Neural crest cell (in vitro differentiated cells): ENCODE measurements at regions not wholly inside any gene's neighbourhood (a gene's known extent, or its start where the extent isn't known, plus 50 kb on each side); places are given as distances from the start of the nearest gene placed in this dataset.

Experiments
- DNase-seq: peaks from one replicate; pipeline ENCODE4 v3.0.0; 2021; ENCODE audit warnings: low read depth, mixed read lengths, low spot score
- H3K27ac Mint-ChIP-seq: one replicate; pipeline ENCODE4 v1.8.0; 2021; ENCODE audit warnings: mild to moderate bottlenecking, mixed read lengths; ENCODE audit not compliant: unreplicated experiment
- H3K27me3 Mint-ChIP-seq: 2 replicates; pipeline ENCODE4 v1.8.0; 2021; ENCODE audit warnings: low read depth, mild to moderate bottlenecking, mixed read lengths
- H3K36me3 Mint-ChIP-seq: 2 replicates; pipeline ENCODE4 v1.8.0; 2021; ENCODE audit warnings: low read depth, mild to moderate bottlenecking, mixed read lengths
- H3K4me1 Mint-ChIP-seq: 2 replicates; pipeline ENCODE4 v1.8.0; 2021; ENCODE audit warnings: mixed read lengths
- H3K4me3 Mint-ChIP-seq: one replicate; pipeline ENCODE4 v1.8.0; 2021; ENCODE audit warnings: mild to moderate bottlenecking, mixed read lengths
- H3K9me3 Mint-ChIP-seq: 2 replicates; pipeline ENCODE4 v1.8.0; 2021; ENCODE audit warnings: mixed read lengths
- CTCF ChIP-seq: fragments of 200-600 bp; sonication (generic); conservative IDR thresholded peaks from 2 replicates; pipeline ENCODE4 v1.5.0; 2021; ENCODE audit warnings: antibody characterized with exemption, mild to moderate bottlenecking

- no peak overlapping the region for H3K4me3 Mint-ChIP-seq
- H3K36me3 Mint-ChIP-seq: no peaks in the 10 kb centered on the region
- H3K4me1 Mint-ChIP-seq: peaks cover 7% of the 10 kb centered on the region
- H3K27ac Mint-ChIP-seq: no peak overlapping the region
- no peak for DNase-seq
- peaks cover 10% of the 10 kb centered on the region for H3K27me3 Mint-ChIP-seq
- peaks cover 11% of the 10 kb centered on the region for H3K9me3 Mint-ChIP-seq
- TF ChIP-seq CTCF: no peak
Measured at GRCh38 chr4:53688186-53688790, 97.0 kb upstream of the LNX1 start.

GRCh38 chr4:53686521-53686920 is 95.2 kb upstream of the LNX1 start:
- Mint-ChIP-seq H3K9me3 (peaks cover 8% of the 10 kb centered on the region), H3K4me3 (no peak overlapping the region), H3K27ac (no peak overlapping the region), H3K27me3 (peaks cover 10% of the 10 kb centered on the region), H3K36me3 (no peaks in the 10 kb centered on the region), H3K4me1 (peaks cover 7% of the 10 kb centered on the region)
- TF ChIP-seq CTCF: no peak
- no peak for DNase-seq

GRCh38 chr4:53684136-53685130 is 93.1 kb upstream of the LNX1 start:
- Mint-ChIP-seq H3K9me3 (no peaks in the 10 kb centered on the region), H3K36me3 (no peaks in the 10 kb centered on the region), H3K4me1 (peaks cover 7% of the 10 kb centered on the region), H3K27ac (no peak overlapping the region), H3K27me3 (peaks cover 3% of the 10 kb centered on the region), H3K4me3 (no peak overlapping the region)
- no peak for TF ChIP-seq CTCF
- no peak for DNase-seq

DNA sequence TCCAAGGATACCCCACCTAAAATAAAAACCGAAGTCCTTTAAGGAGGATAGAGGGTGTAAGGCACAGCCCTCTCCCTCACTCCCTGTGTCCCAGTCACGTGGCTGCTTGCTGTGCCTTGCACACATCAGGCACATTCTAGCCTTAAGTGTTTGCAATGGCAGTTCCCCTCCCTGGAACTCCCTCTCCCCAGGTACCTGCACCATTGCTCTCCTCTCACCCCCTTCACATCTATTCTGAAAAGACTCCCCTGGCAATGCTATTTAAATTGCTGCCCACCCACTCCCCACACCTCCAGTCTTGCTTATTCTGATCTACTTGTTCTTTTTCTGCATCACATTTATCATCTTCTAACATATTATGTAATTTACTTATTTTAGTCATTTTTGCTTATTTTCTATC is 91.6 kb upstream of the LNX1 start:
- DNase-seq: no peak
- Mint-ChIP-seq H3K36me3 (no peaks in the 10 kb centered on the region), H3K4me1 (peaks cover 7% of the 10 kb centered on the region), H3K4me3 (no peak overlapping the region), H3K27me3 (no peaks in the 10 kb centered on the region), H3K9me3 (no peaks in the 10 kb centered on the region), H3K27ac (no peak overlapping the region)
- TF ChIP-seq CTCF: no peak

DNA sequence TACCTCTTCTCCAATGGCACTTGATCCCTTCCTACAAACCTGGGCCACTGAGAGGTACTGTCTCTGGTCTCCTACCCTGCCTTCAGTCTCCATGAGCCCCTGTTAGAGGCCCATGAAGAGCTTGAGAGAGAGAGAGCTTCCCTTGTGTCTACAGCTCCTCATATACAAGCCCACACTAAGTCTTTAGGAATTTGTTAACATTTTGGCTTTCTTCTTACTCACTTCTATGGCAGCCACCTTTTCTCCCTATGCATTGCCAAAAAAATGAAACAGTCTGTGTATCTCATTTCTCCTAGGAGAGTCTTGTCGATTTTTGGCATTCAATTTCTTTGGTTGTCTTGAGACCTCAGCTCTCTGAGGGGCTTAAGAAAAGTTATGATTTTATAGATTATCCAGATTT is 90.9 kb upstream of the LNX1 start:
- no peak for TF ChIP-seq CTCF

More for the DNA sequence above, 90.9 kb upstream of the LNX1 start:
- Mint-ChIP-seq H3K27me3 (no peaks in the 10 kb centered on the region), H3K36me3 (no peaks in the 10 kb centered on the region), H3K4me3 (no peak overlapping the region), H3K4me1 (peaks cover 7% of the 10 kb centered on the region), H3K9me3 (peaks cover 2% of the 10 kb centered on the region), H3K27ac (no peak overlapping the region)
- DNase-seq: no peak
